ENCODE measurements at regions not wholly inside any gene's neighbourhood (a gene's known extent, or its start where the extent isn't known, plus 50 kb on each side); places are given as distances from the start of the nearest gene placed in this dataset.

DNA sequence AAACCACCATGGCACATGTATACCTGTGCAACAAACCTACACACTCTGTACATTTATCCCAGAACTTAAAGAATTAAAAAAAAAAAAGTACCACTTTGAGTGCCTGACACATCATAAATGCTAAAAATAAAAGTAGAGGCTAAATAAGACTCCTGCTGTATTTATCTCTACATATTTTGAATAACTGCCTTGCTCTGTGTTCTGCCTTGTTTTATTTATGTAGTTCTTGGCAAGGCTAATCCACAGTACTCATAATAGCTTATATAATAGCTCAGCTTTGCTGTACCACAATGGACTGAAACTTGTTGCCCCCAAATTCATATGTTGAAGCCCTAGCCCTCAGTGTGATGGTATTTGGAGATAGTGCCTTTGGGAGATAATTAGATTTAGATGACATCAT, 95.4 kb upstream of the ADAMTS9 start:
- no peak for TF ChIP-seq CTCF (IDR thresholded peaks at IDR 0.05)
- TF ChIP-seq POLR2A (IDR thresholded peaks at IDR 0.05) = no peak
